HCT116 (cell line): ENCODE measurements at regions not wholly inside any gene's neighbourhood (a gene's known extent, or its start where the extent isn't known, plus 50 kb on each side); places are given as distances from the start of the nearest gene placed in this dataset.

Experiments
- POLR2AphosphoS5 ChIP-seq: IDR thresholded peaks from 2 replicates; pipeline ENCODE4 v1.6.1; 2011; ENCODE audit warnings: mild to moderate bottlenecking, low read depth, low read length, moderate library complexity
- TF ChIP-seq, protein P1 (sequence below), 3 experiments: fragments of 200-600 bp in 1 of 3; sonication (generic) in 1 of 3; IDR thresholded peaks in 2 of 3; conservative IDR thresholded peaks in 1 of 3; 2 replicates each; pipeline ENCODE4 v1.5.1; 2012 to 2017; ENCODE audit warnings: low read depth in 2 of 3, low read length in 2 of 3, antibody characterized with exemption in 1 of 3, borderline replicate concordance in 1 of 3, control low read depth in 1 of 3, mild to moderate bottlenecking in 1 of 3, mixed read lengths in 1 of 3, mixed run types in 1 of 3, moderate library complexity in 1 of 3; ENCODE audit not compliant: insufficient read depth in 1 of 3

DNA sequence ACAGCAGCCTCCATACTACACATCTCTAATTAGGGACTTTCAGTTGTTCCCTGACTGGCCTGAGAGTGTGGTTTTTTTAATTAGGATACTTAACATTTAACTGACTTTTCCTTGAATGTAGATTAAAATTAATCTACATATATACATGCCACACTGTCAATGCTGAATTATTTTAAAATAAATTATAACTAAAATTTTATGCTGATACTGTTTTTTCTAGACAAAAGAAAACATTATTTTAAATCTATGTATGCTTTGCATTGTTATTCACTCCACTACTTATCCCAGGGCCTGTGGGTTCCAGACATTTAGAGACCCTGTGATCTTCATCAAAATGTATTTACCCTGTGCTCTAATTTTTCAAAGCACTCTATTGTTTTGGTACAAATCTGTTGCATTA is 496.0 kb upstream of the MAP2 start:
- TF ChIP-seq, protein P1, sequence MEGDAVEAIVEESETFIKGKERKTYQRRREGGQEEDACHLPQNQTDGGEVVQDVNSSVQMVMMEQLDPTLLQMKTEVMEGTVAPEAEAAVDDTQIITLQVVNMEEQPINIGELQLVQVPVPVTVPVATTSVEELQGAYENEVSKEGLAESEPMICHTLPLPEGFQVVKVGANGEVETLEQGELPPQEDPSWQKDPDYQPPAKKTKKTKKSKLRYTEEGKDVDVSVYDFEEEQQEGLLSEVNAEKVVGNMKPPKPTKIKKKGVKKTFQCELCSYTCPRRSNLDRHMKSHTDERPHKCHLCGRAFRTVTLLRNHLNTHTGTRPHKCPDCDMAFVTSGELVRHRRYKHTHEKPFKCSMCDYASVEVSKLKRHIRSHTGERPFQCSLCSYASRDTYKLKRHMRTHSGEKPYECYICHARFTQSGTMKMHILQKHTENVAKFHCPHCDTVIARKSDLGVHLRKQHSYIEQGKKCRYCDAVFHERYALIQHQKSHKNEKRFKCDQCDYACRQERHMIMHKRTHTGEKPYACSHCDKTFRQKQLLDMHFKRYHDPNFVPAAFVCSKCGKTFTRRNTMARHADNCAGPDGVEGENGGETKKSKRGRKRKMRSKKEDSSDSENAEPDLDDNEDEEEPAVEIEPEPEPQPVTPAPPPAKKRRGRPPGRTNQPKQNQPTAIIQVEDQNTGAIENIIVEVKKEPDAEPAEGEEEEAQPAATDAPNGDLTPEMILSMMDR (IDR thresholded peaks at IDR 0.05 in 2 of 3, conservative IDR thresholded peaks at IDR 0.05 in 1 of 3; ENCODE audit: borderline replicate concordance in 1 of 3, insufficient read depth in 1 of 3, low read depth in 2 of 3, low read length in 2 of 3) = no peak
- no peak for TF ChIP-seq POLR2AphosphoS5
